ENCODE measurements at regions not wholly inside any gene's neighbourhood (a gene's known extent, or its start where the extent isn't known, plus 50 kb on each side); places are given as distances from the start of the nearest gene placed in this dataset.

- no peaks in the 10 kb centered on the region for H3K79me2 ChIP-seq (ENCODE audit: insufficient read depth, low read length)
- no peak for TF ChIP-seq EZH2 (IDR thresholded peaks at IDR 0.05)
- no peak for TF ChIP-seq ZNF274 (IDR thresholded peaks at IDR 0.05; ENCODE audit: low read depth, low read length)
- TF ChIP-seq ATF3 (IDR thresholded peaks at IDR 0.05): no peak
- no peak for TF ChIP-seq CBX3 (IDR thresholded peaks at IDR 0.05; ENCODE audit: low read depth)
- no peak for TF ChIP-seq ELF1 (IDR thresholded peaks at IDR 0.05; ENCODE audit: borderline replicate concordance, low read depth)
- TF ChIP-seq CEBPB (IDR thresholded peaks at IDR 0.05; ENCODE audit: low read depth): no peak
- no peak for TF ChIP-seq SP1 (IDR thresholded peaks at IDR 0.05; ENCODE audit: low read depth)
- TF ChIP-seq FOSL1 (IDR thresholded peaks at IDR 0.05; ENCODE audit: low read depth): no peak
- ChIA-PET POLR2A (no interaction called here), RAD21 (ENCODE audit: low non-redundant PET in 1 of 2, low total read pairs in 2 of 2, uncharacterized antibody in 2 of 2, unreplicated experiment in 2 of 2) (no interaction called here), CTCF (no interaction called here)
- intact Hi-C loops (cut with micrococcal nuclease): no loop called here
- BruUV-seq (replicated peaks): no TSS peak
- H3K27ac ChIP-seq (ENCODE audit: low read depth, low read length): no peak overlapping the region
- H3K4me3 ChIP-seq (replicated peaks in 1 of 2; ENCODE audit: low read depth in 1 of 2, low read length in 2 of 2): no peak overlapping the region
- H4K20me1 ChIP-seq (ENCODE audit: insufficient read depth): no peaks in the 10 kb centered on the region
- DNase-seq (ENCODE audit: low read depth, low spot score): no peak
- H3K9ac ChIP-seq (ENCODE audit: low read length): no peak overlapping the region
- H2AFZ ChIP-seq (ENCODE audit: low read depth, low read length, poor library complexity, severe bottlenecking): no peak overlapping the region
- no peaks in the 10 kb centered on the region for H3K9me2 ChIP-seq (ENCODE audit: insufficient read depth)
- no peak for ATAC-seq
- peaks cover 0 to 12% of the 10 kb centered on the region in 2 experiments; a peak in 1 of 4 replicates for H3K4me1 ChIP-seq (ENCODE audit: control insufficient read depth in 1 of 2, insufficient read depth in 2 of 2, low read length in 2 of 2)
- H3K9me3 ChIP-seq (ENCODE audit: control insufficient read depth in 1 of 2, insufficient read depth in 1 of 2, low read depth in 1 of 2, low read length in 2 of 2): peaks cover 2 to 9% of the 10 kb centered on the region in 2 experiments; a peak in 2 of 4 replicates
- no peaks in the 10 kb centered on the region for H3K36me3 ChIP-seq (ENCODE audit: control insufficient read depth in 1 of 2, insufficient read depth in 2 of 2, low read length in 2 of 2)
- H3K4me2 ChIP-seq (ENCODE audit: low read length): no peak overlapping the region
- no peaks in the 10 kb centered on the region for H3K27me3 ChIP-seq (ENCODE audit: insufficient read depth, low read length)
These were observed 89.1 kb upstream of the KLF14 start for GRCh38 chr7:130823060-130823459.

GRCh38 chr7:130825819-130826218 lies 91.8 kb upstream of the KLF14 start:
- intact Hi-C loops (cut with micrococcal nuclease): no loop called here
- ChIA-PET POLR2A (no interaction called here), RAD21 (ENCODE audit: low non-redundant PET in 1 of 2, low total read pairs in 2 of 2, uncharacterized antibody in 2 of 2, unreplicated experiment in 2 of 2) (no interaction called here), CTCF (no interaction called here)
- no TSS peak for BruUV-seq (replicated peaks)
- no peak overlapping the region for H3K4me2 ChIP-seq (ENCODE audit: low read length)
- H3K79me2 ChIP-seq (ENCODE audit: insufficient read depth, low read length): no peaks in the 10 kb centered on the region
- H2AFZ ChIP-seq (ENCODE audit: low read depth, low read length, poor library complexity, severe bottlenecking): no peak overlapping the region
- H4K20me1 ChIP-seq (ENCODE audit: insufficient read depth): no peaks in the 10 kb centered on the region
- no peaks in the 10 kb centered on the region for H3K36me3 ChIP-seq (ENCODE audit: control insufficient read depth in 1 of 2, insufficient read depth in 2 of 2, low read length in 2 of 2)
- H3K27me3 ChIP-seq (ENCODE audit: insufficient read depth, low read length): no peaks in the 10 kb centered on the region
- no peak overlapping the region for H3K4me3 ChIP-seq (replicated peaks in 1 of 2; ENCODE audit: low read depth in 1 of 2, low read length in 2 of 2)
- DNase-seq (ENCODE audit: low read depth, low spot score) (no peak), ATAC-seq (no peak)
- H3K9me3 ChIP-seq (ENCODE audit: control insufficient read depth in 1 of 2, insufficient read depth in 1 of 2, low read depth in 1 of 2, low read length in 2 of 2): peaks cover 6 to 9% of the 10 kb centered on the region in 2 experiments; a peak in 2 of 4 replicates
- H3K27ac ChIP-seq (ENCODE audit: low read depth, low read length): no peak overlapping the region
- H3K9me2 ChIP-seq (ENCODE audit: insufficient read depth): no peaks in the 10 kb centered on the region
- H3K9ac ChIP-seq (ENCODE audit: low read length): no peak overlapping the region
- peaks cover 0 to 12% of the 10 kb centered on the region in 2 experiments; a peak in 1 of 4 replicates for H3K4me1 ChIP-seq (ENCODE audit: control insufficient read depth in 1 of 2, insufficient read depth in 2 of 2, low read length in 2 of 2)
- TF ChIP-seq RAD21 (IDR thresholded peaks at IDR 0.05; ENCODE audit: low read depth) (no peak), POLR2AphosphoS5 (IDR thresholded peaks at IDR 0.05; ENCODE audit: low read depth, low read length) (no peak), CEBPB (IDR thresholded peaks at IDR 0.05; ENCODE audit: low read depth) (no peak), SRF (IDR thresholded peaks at IDR 0.05; ENCODE audit: low read depth) (no peak), EZH2phosphoT487 (IDR thresholded peaks at IDR 0.05; ENCODE audit: borderline replicate concordance) (no peak), ELF1 (IDR thresholded peaks at IDR 0.05; ENCODE audit: borderline replicate concordance, low read depth) (no peak), SP1 (IDR thresholded peaks at IDR 0.05; ENCODE audit: low read depth) (no peak), CBX3 (IDR thresholded peaks at IDR 0.05; ENCODE audit: low read depth) (no peak), ATF3 (IDR thresholded peaks at IDR 0.05) (no peak), JUND (IDR thresholded peaks at IDR 0.05) (no peak), ZNF274 (IDR thresholded peaks at IDR 0.05; ENCODE audit: low read depth, low read length) (no peak), CTCF (IDR thresholded peaks at IDR 0.05 in 2 of 3, conservative IDR thresholded peaks at IDR 0.05 in 1 of 3; ENCODE audit: borderline replicate concordance in 1 of 3, insufficient read depth in 1 of 3, low read depth in 2 of 3, low read length in 2 of 3) (no peak), YY1 (IDR thresholded peaks at IDR 0.05; ENCODE audit: extremely low read depth, insufficient replicate concordance, low read depth, low read length) (no peak)
